Retinal pigment epithelial cell (primary cell): ENCODE measurements at regions not wholly inside any gene's neighbourhood (a gene's known extent, or its start where the extent isn't known, plus 50 kb on each side); places are given as distances from the start of the nearest gene placed in this dataset.

Experiments
- DNase-seq: peaks from one replicate; pipeline ENCODE4 v3.0.0-alpha.2; 2010; ENCODE audit warnings: low read depth
- H3K4me3 ChIP-seq: 2 replicates; pipeline ENCODE4 v1.5.1; 2011; ENCODE audit warnings: mild to moderate bottlenecking, low read length, control low read depth, moderate library complexity
- CTCF ChIP-seq: conservative IDR thresholded peaks from 2 replicates; pipeline ENCODE4 v1.5.1; 2011; ENCODE audit warnings: low read depth, low read length, control low read depth, inconsistent platforms

- DNase-seq: no peak
- H3K4me3 ChIP-seq: no peak overlapping the region
Observed at GRCh38 chr3:67083277-67083676, 85.2 kb downstream of the KBTBD8 start.

GRCh38 chr3:67087788-67088187, 89.7 kb downstream of the KBTBD8 start:
- no peak for DNase-seq
- TF ChIP-seq CTCF: no peak

More at GRCh38 chr3:67083277-67083676, 85.2 kb downstream of the KBTBD8 start:
- TF ChIP-seq CTCF: no peak

GRCh38 chr3:67090474-67090873, 92.4 kb downstream of the KBTBD8 start:
- no peak for TF ChIP-seq CTCF
- no peak for DNase-seq
- H3K4me3 ChIP-seq: no peak overlapping the region

More at GRCh38 chr3:67087788-67088187, 89.7 kb downstream of the KBTBD8 start:
- no peak overlapping the region for H3K4me3 ChIP-seq

GRCh38 chr3:67093305-67093704, 95.2 kb downstream of the KBTBD8 start:
- no peak for DNase-seq
- H3K4me3 ChIP-seq: no peak overlapping the region
- TF ChIP-seq CTCF: no peak

GRCh38 chr3:67094167-67094566, 96.1 kb downstream of the KBTBD8 start:
- TF ChIP-seq CTCF: no peak
- DNase-seq: no peak
- no peak overlapping the region for H3K4me3 ChIP-seq

- H3K4me3 ChIP-seq: no peak overlapping the region
- TF ChIP-seq CTCF: no peak
- DNase-seq: no peak
Observed at GRCh38 chr3:67094774-67095173, 96.7 kb downstream of the KBTBD8 start.

- H3K4me3 ChIP-seq: no peak overlapping the region
- DNase-seq: no peak
- no peak for TF ChIP-seq CTCF
Observed at GRCh38 chr3:67104388-67104787, 106.3 kb downstream of the KBTBD8 start.
